ENCODE measurements at regions not wholly inside any gene's neighbourhood (a gene's known extent, or its start where the extent isn't known, plus 50 kb on each side); places are given as distances from the start of the nearest gene placed in this dataset.

GRCh38 chr2:118738524-118739308 is 108.7 kb downstream of the EN1 start:
- DNase-seq (ENCODE audit: low spot score): peak; percentile 97

GRCh38 chr2:118738106-118738505 is 109.3 kb downstream of the EN1 start:
- no peak for DNase-seq (ENCODE audit: low spot score)

- no peak for DNase-seq (ENCODE audit: low spot score)
Observed at GRCh38 chr2:118737684-118738083, 109.8 kb downstream of the EN1 start.

- DNase-seq (ENCODE audit: low spot score): no peak
Observed at GRCh38 chr2:118732432-118732831, 115.0 kb downstream of the EN1 start.

GRCh38 chr2:118731413-118731812 is 116.0 kb downstream of the EN1 start:
- no peak for DNase-seq (ENCODE audit: low spot score)

GRCh38 chr2:118730405-118730804 is 117.0 kb downstream of the EN1 start:
- DNase-seq (ENCODE audit: low spot score): no peak

GRCh38 chr2:118729760-118730159 is 117.7 kb downstream of the EN1 start:
- DNase-seq (ENCODE audit: low spot score): no peak

- no peak for DNase-seq (ENCODE audit: low spot score)
Observed at GRCh38 chr2:118728984-118729383, 118.5 kb downstream of the EN1 start.

GRCh38 chr2:118726821-118727220 is 120.6 kb downstream of the EN1 start:
- no peak for DNase-seq (ENCODE audit: low spot score)

- DNase-seq (ENCODE audit: low spot score): no peak
Observed at GRCh38 chr2:118723394-118723793, 124.1 kb downstream of the EN1 start.

GRCh38 chr2:118722976-118723375 is 124.5 kb downstream of the EN1 start:
- no peak for DNase-seq (ENCODE audit: low spot score)

GRCh38 chr2:118721817-118722551 is 125.5 kb downstream of the EN1 start:
- DNase-seq (ENCODE audit: low spot score): no peak

GRCh38 chr2:118720866-118721265 is 126.6 kb downstream of the EN1 start:
- DNase-seq (ENCODE audit: low spot score): no peak

GRCh38 chr2:118718921-118719320 is 128.5 kb downstream of the EN1 start:
- DNase-seq (ENCODE audit: low spot score): no peak

- no peak for DNase-seq (ENCODE audit: low spot score)
Observed at GRCh38 chr2:118716102-118716501, 131.3 kb downstream of the EN1 start.

GRCh38 chr2:118714118-118714517 is 133.3 kb downstream of the EN1 start:
- no peak for DNase-seq (ENCODE audit: low spot score)

GRCh38 chr2:118711603-118712002 is 135.8 kb downstream of the EN1 start:
- no peak for DNase-seq (ENCODE audit: low spot score)

GRCh38 chr2:118710481-118710880 is 137.0 kb downstream of the EN1 start:
- no peak for DNase-seq (ENCODE audit: low spot score)

- DNase-seq (ENCODE audit: low spot score): no peak
Observed at GRCh38 chr2:118709786-118710185, 137.7 kb downstream of the EN1 start.

- DNase-seq (ENCODE audit: low spot score): no peak
Observed at GRCh38 chr2:118706844-118707243, 140.6 kb downstream of the EN1 start.

- no peak for DNase-seq (ENCODE audit: low spot score)
Observed at GRCh38 chr2:118706371-118706770, 141.1 kb downstream of the EN1 start.

GRCh38 chr2:118705032-118705431 is 142.4 kb downstream of the EN1 start:
- no peak for DNase-seq (ENCODE audit: low spot score)

- DNase-seq (ENCODE audit: low spot score): no peak
Observed at GRCh38 chr2:118699447-118700175, 147.8 kb downstream of the EN1 start.

Measured in RKO (cell line).